ENCODE measurements at regions not wholly inside any gene's neighbourhood (a gene's known extent, or its start where the extent isn't known, plus 50 kb on each side); places are given as distances from the start of the nearest gene placed in this dataset.

DNA sequence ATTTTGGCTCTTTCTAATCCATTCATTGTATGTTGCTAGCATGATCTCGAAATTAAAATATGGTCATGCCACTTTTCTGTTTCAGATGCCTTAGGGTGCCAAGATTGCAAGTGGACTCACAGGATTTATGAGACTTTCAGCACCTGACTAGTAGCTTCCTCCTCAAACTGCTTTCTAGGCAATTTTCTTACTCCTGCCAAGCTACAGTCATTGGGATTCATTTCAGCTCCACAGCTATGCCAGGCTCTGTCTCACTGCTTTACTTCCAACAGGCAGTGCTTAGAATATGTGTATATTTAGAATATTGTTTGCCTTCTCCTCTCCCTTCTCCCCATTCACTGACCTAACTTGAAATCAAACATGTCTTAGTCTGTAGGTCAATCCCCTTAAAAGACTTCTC lies 681.4 kb downstream of the TENT5A start:
- TF ChIP-seq, protein P1, sequence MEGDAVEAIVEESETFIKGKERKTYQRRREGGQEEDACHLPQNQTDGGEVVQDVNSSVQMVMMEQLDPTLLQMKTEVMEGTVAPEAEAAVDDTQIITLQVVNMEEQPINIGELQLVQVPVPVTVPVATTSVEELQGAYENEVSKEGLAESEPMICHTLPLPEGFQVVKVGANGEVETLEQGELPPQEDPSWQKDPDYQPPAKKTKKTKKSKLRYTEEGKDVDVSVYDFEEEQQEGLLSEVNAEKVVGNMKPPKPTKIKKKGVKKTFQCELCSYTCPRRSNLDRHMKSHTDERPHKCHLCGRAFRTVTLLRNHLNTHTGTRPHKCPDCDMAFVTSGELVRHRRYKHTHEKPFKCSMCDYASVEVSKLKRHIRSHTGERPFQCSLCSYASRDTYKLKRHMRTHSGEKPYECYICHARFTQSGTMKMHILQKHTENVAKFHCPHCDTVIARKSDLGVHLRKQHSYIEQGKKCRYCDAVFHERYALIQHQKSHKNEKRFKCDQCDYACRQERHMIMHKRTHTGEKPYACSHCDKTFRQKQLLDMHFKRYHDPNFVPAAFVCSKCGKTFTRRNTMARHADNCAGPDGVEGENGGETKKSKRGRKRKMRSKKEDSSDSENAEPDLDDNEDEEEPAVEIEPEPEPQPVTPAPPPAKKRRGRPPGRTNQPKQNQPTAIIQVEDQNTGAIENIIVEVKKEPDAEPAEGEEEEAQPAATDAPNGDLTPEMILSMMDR (IDR thresholded peaks at IDR 0.05; ENCODE audit: borderline replicate concordance, insufficient read depth, low read depth, low read length), result no peak
- H3K4me3 ChIP-seq (ENCODE audit: low read depth, low read length), result no peak overlapping the region

DNA sequence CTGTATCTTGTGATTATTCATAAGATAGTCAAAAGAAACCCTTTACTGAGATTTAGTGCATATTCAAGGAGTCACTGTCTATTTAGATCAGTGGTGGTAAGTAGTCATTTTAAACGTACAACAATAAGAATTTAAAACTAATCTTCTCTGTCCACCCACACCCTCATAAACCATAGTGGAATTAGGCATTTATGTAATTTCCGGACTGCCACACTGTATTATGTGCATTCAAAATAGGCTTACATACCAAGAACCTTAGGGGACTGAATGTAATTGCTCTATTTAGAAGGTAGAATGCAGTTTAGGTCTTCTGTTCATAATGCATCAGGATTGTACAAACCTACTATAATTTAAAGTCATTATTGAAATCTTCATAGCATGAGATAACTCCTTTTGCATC lies 685.4 kb downstream of the TENT5A start:
- H3K4me3 ChIP-seq (ENCODE audit: low read depth, low read length), result no peak overlapping the region
- TF ChIP-seq, protein P1 (IDR thresholded peaks at IDR 0.05; ENCODE audit: borderline replicate concordance, insufficient read depth, low read depth, low read length), result no peak

- TF ChIP-seq, protein P1 (IDR thresholded peaks at IDR 0.05; ENCODE audit: borderline replicate concordance, insufficient read depth, low read depth, low read length), result no peak
- no peak overlapping the region for H3K4me3 ChIP-seq (ENCODE audit: low read depth, low read length)
These were observed 688.6 kb downstream of the TENT5A start for GRCh38 chr6:81063891-81064290.

DNA sequence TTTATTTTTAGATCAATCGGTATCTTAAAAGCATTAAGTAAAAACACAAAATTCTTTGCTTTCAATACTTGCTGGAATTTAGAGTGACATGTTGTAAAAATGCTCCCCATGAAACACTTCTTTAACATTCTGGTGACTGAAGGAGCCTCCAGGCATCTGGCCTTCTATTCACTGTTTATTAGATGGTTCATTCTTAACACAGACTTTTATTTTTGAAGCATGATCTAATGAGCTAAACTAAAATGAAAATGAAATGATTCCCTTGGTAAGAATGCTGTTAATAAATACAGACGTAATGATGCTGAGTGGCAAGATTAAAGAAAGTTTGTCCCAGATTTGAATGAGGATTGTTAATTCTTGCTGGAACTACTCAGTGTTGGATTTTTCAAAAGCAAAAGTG lies 698.4 kb downstream of the TENT5A start:
- TF ChIP-seq, protein P1 (IDR thresholded peaks at IDR 0.05; ENCODE audit: borderline replicate concordance, insufficient read depth, low read depth, low read length), result no peak
- H3K4me3 ChIP-seq (ENCODE audit: low read depth, low read length), result no peak overlapping the region

DNA sequence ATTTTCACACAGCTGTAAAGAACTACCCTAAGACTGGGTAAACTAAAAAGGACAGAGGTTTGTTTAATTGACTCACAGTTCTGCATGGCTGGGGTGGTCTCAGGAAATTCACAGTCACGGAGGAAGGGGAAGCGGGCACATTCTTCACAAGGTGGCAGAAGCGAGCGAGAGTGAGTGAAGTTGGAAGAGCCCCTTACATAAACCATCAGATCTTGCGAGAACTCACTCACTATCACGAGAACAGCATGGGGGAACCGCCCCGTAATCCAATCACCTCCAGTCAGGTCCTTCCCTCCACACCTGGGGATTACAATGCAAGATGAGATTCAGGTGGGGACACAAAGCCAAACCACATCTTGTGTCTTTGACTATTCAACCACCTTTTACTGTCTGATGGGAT lies 700.5 kb downstream of the TENT5A start:
- no peak overlapping the region for H3K4me3 ChIP-seq (ENCODE audit: low read depth, low read length)
- TF ChIP-seq, protein P1 (IDR thresholded peaks at IDR 0.05; ENCODE audit: borderline replicate concordance, insufficient read depth, low read depth, low read length), result no peak

DNA sequence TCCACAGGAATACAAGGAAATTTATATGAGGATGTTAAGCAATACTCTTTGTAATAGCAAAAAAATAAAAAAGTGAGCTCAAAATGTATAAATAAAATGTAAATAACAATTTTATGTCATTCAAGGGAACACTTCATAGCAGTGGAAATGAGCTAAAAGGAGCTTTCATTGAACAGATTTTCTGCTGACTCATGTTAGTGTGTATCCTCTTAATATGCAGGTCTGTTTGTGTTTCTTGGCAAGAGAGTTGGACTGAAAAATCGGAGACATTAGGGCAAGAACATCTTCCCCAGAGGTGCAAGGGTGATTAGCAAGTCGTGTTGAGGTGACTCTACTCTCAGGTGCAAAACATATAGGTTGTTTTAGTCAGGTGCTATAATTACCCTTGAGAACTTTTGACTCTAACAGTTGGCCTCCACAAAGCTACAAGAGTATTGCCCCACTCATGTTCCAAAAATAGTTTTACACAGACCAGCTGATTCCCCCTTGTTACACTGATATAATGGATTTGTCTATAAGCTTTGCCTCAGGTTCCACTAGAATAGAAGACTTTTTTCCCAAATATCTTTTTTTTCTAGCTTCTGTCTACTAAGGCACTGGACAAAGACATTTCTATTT lies 702.9 kb downstream of the TENT5A start:
- no peak overlapping the region for H3K4me3 ChIP-seq (ENCODE audit: low read depth, low read length)
- TF ChIP-seq, protein P1 (IDR thresholded peaks at IDR 0.05; ENCODE audit: borderline replicate concordance, insufficient read depth, low read depth, low read length), result no peak

DNA sequence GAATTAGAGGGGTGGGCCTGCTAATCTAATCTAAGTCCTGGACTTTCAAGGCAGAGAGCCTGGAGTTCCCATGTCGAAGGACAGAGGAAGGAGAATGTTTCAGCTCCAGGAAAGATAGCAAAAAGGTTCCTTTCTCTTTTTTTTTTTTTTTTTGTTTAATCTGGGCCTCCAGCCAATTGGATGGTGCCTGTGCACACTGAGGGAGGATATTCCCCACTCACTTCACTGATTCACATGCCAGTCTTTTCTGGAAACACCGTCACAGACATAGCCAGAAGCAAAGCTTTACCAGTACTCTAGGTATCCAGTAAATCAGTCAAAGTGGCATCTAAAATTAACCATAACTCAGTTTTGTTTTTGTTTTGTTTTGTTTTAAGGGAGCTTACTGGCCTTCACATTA lies 721.1 kb downstream of the TENT5A start:
- TF ChIP-seq, protein P1 (IDR thresholded peaks at IDR 0.05; ENCODE audit: borderline replicate concordance, insufficient read depth, low read depth, low read length), result no peak
- no peak overlapping the region for H3K4me3 ChIP-seq (ENCODE audit: low read depth, low read length)
